ENCODE measurements at regions not wholly inside any gene's neighbourhood (a gene's known extent, or its start where the extent isn't known, plus 50 kb on each side); places are given as distances from the start of the nearest gene placed in this dataset.

GRCh38 chr18:10379522-10379921, 74.9 kb upstream of the APCDD1 start:
- no peak for TF ChIP-seq CTCF (IDR thresholded peaks at IDR 0.05; ENCODE audit: insufficient read depth, low read length)
- TF ChIP-seq GABPA (IDR thresholded peaks at IDR 0.05; ENCODE audit: low read depth) = no peak

Data from HL-60 (cell line).